HG02642 (cell line): ENCODE measurements at regions not wholly inside any gene's neighbourhood (a gene's known extent, or its start where the extent isn't known, plus 50 kb on each side); places are given as distances from the start of the nearest gene placed in this dataset.
"Not testable (repeated sequence)": the region's sequence is repeated elsewhere in the genome, so short reads cannot be mapped to it uniquely, and the experiment has no call there.

Source experiments
- ATAC-seq: cut with Tn5 transposase; IDR thresholded peaks from one replicate; pipeline ENCODE4 v1.9.1; 2021; ENCODE audit warnings: mild to moderate bottlenecking; ENCODE audit not compliant: unreplicated experiment, poor library complexity

GRCh38 chr21:31420988-31421387 is 76.9 kb upstream of the TIAM1 start:
- no peak for ATAC-seq

GRCh38 chr21:31420354-31420753 is 76.3 kb upstream of the TIAM1 start:
- ATAC-seq, result no peak

GRCh38 chr21:31418377-31419001 is 74.4 kb upstream of the TIAM1 start:
- no peak for ATAC-seq

- not testable (repeated sequence) for ATAC-seq
Measured at GRCh38 chr21:31417214-31417613, 73.2 kb upstream of the TIAM1 start.

- no peak for ATAC-seq
Measured at GRCh38 chr21:31416465-31416864, 72.4 kb upstream of the TIAM1 start.

GRCh38 chr21:31414263-31415000 is 70.4 kb upstream of the TIAM1 start:
- ATAC-seq, result no peak

GRCh38 chr21:31413698-31414097 is 69.6 kb upstream of the TIAM1 start:
- ATAC-seq, result no peak

- ATAC-seq, result no peak
Measured at GRCh38 chr21:31410499-31411131, 66.6 kb upstream of the TIAM1 start.

GRCh38 chr21:31409831-31410487 is 65.9 kb upstream of the TIAM1 start:
- ATAC-seq, result no peak

- ATAC-seq, result no peak
Measured at GRCh38 chr21:31408301-31409088, 64.4 kb upstream of the TIAM1 start.

GRCh38 chr21:31406510-31406909 is 62.4 kb upstream of the TIAM1 start:
- no peak for ATAC-seq

GRCh38 chr21:31405604-31406003 is 61.5 kb upstream of the TIAM1 start:
- ATAC-seq, result no peak

- ATAC-seq, result no peak
Measured at GRCh38 chr21:31403596-31404333, 59.7 kb upstream of the TIAM1 start.

GRCh38 chr21:31399591-31399990 is 55.5 kb upstream of the TIAM1 start:
- ATAC-seq, result no peak

- no peak for ATAC-seq
Measured at GRCh38 chr21:31398574-31398973, 54.5 kb upstream of the TIAM1 start.

- no peak for ATAC-seq
Measured at GRCh38 chr21:31397939-31398338, 53.9 kb upstream of the TIAM1 start.

- no peak for ATAC-seq
Measured at GRCh38 chr21:31397515-31397926, 53.5 kb upstream of the TIAM1 start.

GRCh38 chr21:31397030-31397429 is 53.0 kb upstream of the TIAM1 start:
- no peak for ATAC-seq

GRCh38 chr21:31396399-31396798 is 52.3 kb upstream of the TIAM1 start:
- no peak for ATAC-seq

GRCh38 chr21:31395791-31396190 is 51.7 kb upstream of the TIAM1 start:
- ATAC-seq, result no peak
